Loucy (cell line): ENCODE measurements at regions not wholly inside any gene's neighbourhood (a gene's known extent, or its start where the extent isn't known, plus 50 kb on each side); places are given as distances from the start of the nearest gene placed in this dataset.
"Not testable (repeated sequence)": the region's sequence is repeated elsewhere in the genome, so short reads cannot be mapped to it uniquely, and the experiment has no call there.

Experiments
- EZH2phosphoT487 ChIP-seq: fragments of 200-600 bp; IDR thresholded peaks from 2 replicates; pipeline ENCODE4 v1.6.1; 2018; ENCODE audit warnings: antibody characterized with exemption, mild to moderate bottlenecking, moderate library complexity, borderline replicate concordance
- TF ChIP-seq, protein P1 (sequence below): fragments of 200-600 bp; sonication (generic); conservative IDR thresholded peaks from 2 replicates; pipeline ENCODE4 v1.5.1; 2014; ENCODE audit warnings: mild to moderate bottlenecking, antibody characterized with exemption, low read length

DNA sequence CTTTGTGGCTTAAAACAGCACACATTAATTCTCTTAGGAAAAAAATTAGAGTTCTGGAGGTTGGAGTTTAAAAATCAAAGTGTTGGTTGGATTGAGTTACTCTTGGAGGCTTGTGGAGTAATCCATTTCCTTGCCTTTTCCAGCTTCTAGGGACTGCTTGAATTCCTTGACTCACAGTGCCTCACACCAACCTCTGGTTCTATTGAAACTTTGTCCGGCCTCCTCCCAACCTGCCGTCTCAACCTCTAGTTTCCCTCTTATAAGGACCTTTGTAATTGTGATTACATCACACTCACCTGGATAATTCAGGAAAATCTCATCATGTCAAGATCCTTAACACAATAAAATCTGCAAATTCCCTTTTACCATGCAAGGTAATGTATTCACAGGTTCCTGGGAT is 764.2 kb upstream of the CDH18 start:
- TF ChIP-seq, protein P1, sequence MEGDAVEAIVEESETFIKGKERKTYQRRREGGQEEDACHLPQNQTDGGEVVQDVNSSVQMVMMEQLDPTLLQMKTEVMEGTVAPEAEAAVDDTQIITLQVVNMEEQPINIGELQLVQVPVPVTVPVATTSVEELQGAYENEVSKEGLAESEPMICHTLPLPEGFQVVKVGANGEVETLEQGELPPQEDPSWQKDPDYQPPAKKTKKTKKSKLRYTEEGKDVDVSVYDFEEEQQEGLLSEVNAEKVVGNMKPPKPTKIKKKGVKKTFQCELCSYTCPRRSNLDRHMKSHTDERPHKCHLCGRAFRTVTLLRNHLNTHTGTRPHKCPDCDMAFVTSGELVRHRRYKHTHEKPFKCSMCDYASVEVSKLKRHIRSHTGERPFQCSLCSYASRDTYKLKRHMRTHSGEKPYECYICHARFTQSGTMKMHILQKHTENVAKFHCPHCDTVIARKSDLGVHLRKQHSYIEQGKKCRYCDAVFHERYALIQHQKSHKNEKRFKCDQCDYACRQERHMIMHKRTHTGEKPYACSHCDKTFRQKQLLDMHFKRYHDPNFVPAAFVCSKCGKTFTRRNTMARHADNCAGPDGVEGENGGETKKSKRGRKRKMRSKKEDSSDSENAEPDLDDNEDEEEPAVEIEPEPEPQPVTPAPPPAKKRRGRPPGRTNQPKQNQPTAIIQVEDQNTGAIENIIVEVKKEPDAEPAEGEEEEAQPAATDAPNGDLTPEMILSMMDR: not testable (repeated sequence)
- TF ChIP-seq EZH2phosphoT487: not testable (repeated sequence)
